Erythroblast (primary cell): ENCODE measurements at regions not wholly inside any gene's neighbourhood (a gene's known extent, or its start where the extent isn't known, plus 50 kb on each side); places are given as distances from the start of the nearest gene placed in this dataset.

Experiments used
- GATA1 ChIP-seq: IDR thresholded peaks from 2 replicates; pipeline ENCODE4 v1.6.1; 2011; ENCODE audit warnings: low read depth, mild to moderate bottlenecking, control low read depth, low read length, moderate library complexity
- POLR2A ChIP-seq: IDR thresholded peaks from 2 replicates; pipeline ENCODE4 v1.6.1; 2011; ENCODE audit warnings: mild to moderate bottlenecking, low read length

DNA sequence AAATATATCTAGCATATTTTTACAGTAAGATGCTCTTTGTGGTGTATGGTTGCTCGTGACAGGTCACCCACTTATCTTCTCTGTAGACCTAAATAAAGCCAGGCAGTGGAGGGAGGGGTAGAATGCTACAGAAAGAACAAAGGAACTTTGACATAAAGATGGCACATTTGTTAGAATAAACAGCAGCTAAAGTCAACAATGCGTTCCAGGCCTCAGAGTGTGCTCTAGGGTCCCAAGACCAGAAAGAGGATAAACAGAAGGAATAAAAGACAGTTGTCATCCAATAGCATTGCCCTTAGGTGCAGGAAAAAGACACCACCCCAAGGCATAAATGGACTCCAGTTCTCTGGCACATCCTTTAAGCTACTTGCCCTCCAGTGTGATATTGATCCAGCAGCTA lies 523.0 kb upstream of the CDH11 start:
- TF ChIP-seq POLR2A: no peak
- no peak for TF ChIP-seq GATA1
